Endothelial cell (in vitro differentiated cells): ENCODE measurements at regions not wholly inside any gene's neighbourhood (a gene's known extent, or its start where the extent isn't known, plus 50 kb on each side); places are given as distances from the start of the nearest gene placed in this dataset.

Experiments
- DNase-seq: peaks from one replicate; pipeline ENCODE4 v3.0.0; 2021; ENCODE audit warnings: low spot score
- H3K27ac Mint-ChIP-seq: one replicate; pipeline ENCODE4 v1.8.0; 2021; ENCODE audit warnings: mixed read lengths, inconsistent platforms; ENCODE audit not compliant: unreplicated experiment
- H3K27me3 Mint-ChIP-seq: one replicate; pipeline ENCODE4 v1.8.0; 2021; ENCODE audit warnings: mild to moderate bottlenecking, moderate library complexity, mixed read lengths, inconsistent platforms; ENCODE audit not compliant: unreplicated experiment
- H3K36me3 Mint-ChIP-seq: one replicate; pipeline ENCODE4 v1.8.0; 2021; ENCODE audit warnings: mild to moderate bottlenecking, low read depth, mixed read lengths, inconsistent platforms; ENCODE audit not compliant: unreplicated experiment
- H3K4me1 Mint-ChIP-seq: one replicate; pipeline ENCODE4 v1.8.0; 2021; ENCODE audit warnings: mild to moderate bottlenecking, mixed read lengths, inconsistent platforms; ENCODE audit not compliant: unreplicated experiment
- H3K4me3 Mint-ChIP-seq: one replicate; pipeline ENCODE4 v1.8.0; 2021; ENCODE audit warnings: mild to moderate bottlenecking, mixed read lengths, inconsistent platforms; ENCODE audit not compliant: unreplicated experiment
- H3K9me3 Mint-ChIP-seq: one replicate; pipeline ENCODE4 v1.8.0; 2021; ENCODE audit warnings: mixed read lengths, inconsistent platforms; ENCODE audit not compliant: unreplicated experiment
- TF ChIP-seq, protein P1 (sequence below): fragments of 200-600 bp; sonication (generic); IDR thresholded peaks from one replicate; pipeline ENCODE4 v1.5.0; 2021; ENCODE audit warnings: antibody characterized with exemption; ENCODE audit not compliant: unreplicated experiment

DNA sequence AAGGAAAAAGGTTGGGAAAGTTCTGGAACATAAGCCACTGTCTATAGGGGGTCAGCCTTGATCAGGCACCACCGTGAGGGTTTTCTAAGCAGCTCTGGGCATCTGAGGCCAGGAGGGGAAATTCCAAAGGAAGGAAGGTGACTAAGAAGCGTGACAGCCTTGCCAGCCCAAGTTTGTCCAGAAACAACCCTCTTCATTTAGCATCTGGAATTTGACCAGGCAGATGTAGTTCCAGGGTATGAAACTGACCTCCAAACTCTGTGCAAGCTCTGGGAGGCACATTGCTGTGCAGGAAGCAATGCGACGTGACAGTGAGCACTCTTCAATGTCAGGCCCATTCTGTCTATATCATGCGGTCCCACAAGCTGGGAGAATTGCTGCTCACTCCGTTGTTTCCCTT lies 85.4 kb upstream of the TPM1 start:
- no peak overlapping the region for H3K27ac Mint-ChIP-seq
- DNase-seq, result no peak

DNA sequence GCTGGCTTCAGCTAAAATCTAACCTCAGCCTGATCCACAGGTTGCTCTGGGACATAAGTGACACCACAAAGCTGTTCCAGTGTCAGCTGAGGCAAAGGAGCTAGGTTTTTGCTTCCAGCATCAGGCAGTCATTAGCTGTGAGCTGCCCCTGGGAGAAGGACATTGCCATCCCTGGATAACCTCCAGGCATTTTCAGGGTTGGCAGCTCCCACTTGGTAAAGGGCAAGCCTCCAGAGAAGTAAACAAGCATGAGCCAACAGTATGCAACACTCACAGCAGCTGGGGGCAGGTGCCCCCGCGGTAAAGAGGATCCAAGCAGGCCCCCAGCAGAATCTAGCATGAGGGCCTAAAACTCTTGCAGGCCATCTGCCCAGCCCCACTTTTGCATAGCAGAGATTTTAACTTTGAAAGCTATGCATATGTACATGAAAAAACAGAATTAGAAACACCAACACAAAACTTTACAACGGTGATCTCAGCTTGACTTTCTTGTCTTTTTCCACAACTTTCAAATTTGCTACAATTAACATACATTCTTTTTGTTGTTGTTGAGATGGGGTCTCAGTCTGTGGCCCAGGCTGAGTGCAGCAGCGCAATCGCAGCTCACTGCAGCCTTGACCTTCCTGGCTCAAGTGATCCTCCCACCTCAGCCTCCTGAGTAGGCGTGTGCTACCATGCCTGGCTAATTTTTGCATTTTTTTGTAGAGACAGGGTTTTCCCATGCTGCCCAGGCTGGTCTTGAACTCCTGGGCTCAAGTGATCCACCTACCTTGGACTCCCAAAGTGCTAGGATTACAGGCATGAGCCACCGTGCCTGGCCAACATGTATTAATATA lies 83.8 kb upstream of the TPM1 start:
- Mint-ChIP-seq H3K4me3 (no peak overlapping the region), H3K36me3 (no peaks in the 10 kb centered on the region), H3K27me3 (no peaks in the 10 kb centered on the region), H3K9me3 (no peaks in the 10 kb centered on the region), H3K27ac (no peak overlapping the region), H3K4me1 (peaks cover 15% of the 10 kb centered on the region)
- TF ChIP-seq, protein P1, sequence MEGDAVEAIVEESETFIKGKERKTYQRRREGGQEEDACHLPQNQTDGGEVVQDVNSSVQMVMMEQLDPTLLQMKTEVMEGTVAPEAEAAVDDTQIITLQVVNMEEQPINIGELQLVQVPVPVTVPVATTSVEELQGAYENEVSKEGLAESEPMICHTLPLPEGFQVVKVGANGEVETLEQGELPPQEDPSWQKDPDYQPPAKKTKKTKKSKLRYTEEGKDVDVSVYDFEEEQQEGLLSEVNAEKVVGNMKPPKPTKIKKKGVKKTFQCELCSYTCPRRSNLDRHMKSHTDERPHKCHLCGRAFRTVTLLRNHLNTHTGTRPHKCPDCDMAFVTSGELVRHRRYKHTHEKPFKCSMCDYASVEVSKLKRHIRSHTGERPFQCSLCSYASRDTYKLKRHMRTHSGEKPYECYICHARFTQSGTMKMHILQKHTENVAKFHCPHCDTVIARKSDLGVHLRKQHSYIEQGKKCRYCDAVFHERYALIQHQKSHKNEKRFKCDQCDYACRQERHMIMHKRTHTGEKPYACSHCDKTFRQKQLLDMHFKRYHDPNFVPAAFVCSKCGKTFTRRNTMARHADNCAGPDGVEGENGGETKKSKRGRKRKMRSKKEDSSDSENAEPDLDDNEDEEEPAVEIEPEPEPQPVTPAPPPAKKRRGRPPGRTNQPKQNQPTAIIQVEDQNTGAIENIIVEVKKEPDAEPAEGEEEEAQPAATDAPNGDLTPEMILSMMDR, result no peak
- DNase-seq, result no peak

More for the DNA sequence above, 85.4 kb upstream of the TPM1 start:
- Mint-ChIP-seq H3K27me3 (no peaks in the 10 kb centered on the region), H3K9me3 (no peaks in the 10 kb centered on the region), H3K4me3 (no peak overlapping the region), H3K36me3 (no peaks in the 10 kb centered on the region), H3K4me1 (peaks cover 15% of the 10 kb centered on the region)
- TF ChIP-seq, protein P1, result no peak

DNA sequence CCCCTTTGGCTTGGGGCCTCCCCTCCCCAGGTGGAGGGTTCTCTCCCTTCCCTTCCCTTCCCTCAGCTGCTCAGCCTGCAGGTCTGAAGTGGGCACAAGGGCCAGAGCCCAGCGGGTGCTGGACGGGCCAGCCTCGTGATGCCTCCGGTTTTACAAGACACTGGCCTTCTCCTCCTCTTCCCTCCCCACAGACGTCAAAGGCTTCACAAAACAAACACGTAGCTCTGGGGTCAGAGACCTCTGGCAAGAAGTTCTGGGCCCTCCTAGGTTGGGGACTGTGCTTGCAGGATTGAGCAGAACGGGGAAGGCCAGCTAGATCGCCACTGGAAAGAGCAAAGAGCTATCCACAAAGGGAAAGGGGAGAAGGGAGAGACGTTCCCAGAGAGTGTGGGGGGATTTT lies 81.4 kb upstream of the TPM1 start:
- H3K4me3 Mint-ChIP-seq, result no peak overlapping the region

DNA sequence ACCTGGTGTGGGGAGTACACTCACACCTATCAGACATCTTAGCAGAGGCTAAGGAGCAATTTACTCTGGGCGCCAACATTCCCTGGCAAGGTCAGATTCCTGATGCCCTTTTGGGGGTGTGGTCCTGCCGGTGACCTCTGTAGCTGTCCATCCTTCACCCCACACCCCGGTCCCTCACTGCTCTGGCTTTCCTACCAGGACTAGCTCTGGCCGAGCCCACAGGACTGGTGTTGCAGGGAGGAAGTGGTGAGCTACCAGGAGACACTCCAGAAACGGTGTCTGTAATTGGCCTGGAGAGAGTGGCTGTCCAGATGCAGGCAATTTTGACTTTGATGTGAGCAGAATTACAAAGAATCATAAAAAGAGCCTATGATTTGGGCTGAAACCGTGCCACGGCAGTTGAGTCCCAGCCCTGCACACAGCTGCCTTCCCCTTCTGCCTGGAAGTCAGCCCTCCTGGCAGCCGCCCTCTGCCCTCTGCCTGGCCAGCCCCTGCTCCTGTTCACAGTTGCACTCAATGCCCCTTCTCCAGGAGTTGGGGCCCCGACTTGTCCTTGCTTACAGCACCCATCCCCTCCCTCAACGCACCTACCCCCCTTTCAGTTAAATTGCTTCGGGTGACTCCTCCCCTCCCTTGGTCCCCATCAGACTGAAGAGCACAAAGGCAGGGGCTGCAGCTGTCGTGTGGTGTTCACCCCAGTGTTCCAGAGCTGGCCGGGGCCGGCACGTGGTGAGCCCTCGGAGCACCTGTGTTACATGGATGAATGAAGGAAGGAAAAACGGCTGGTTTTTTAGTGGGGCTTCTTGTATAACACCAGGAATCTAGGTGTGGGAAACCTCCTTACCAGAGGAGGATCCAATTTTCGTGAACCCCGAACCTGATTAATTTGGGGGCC lies 80.2 kb upstream of the TPM1 start:
- Mint-ChIP-seq H3K4me1 (peaks cover 7% of the 10 kb centered on the region), H3K27me3 (no peaks in the 10 kb centered on the region), H3K9me3 (no peaks in the 10 kb centered on the region), H3K36me3 (no peaks in the 10 kb centered on the region), H3K4me3 (no peak overlapping the region), H3K27ac (no peak overlapping the region)
- no peak for DNase-seq
- TF ChIP-seq, protein P1, result no peak

More for the DNA sequence above, 81.4 kb upstream of the TPM1 start:
- no peak for DNase-seq
- H3K9me3 Mint-ChIP-seq, result no peaks in the 10 kb centered on the region
- no peaks in the 10 kb centered on the region for H3K27me3 Mint-ChIP-seq
- H3K4me1 Mint-ChIP-seq, result peaks cover 15% of the 10 kb centered on the region
- TF ChIP-seq, protein P1, result no peak
- H3K36me3 Mint-ChIP-seq, result no peaks in the 10 kb centered on the region
- no peak overlapping the region for H3K27ac Mint-ChIP-seq
